Right lung (tissue), 2 donors: ENCODE measurements at regions not wholly inside any gene's neighbourhood (a gene's known extent, or its start where the extent isn't known, plus 50 kb on each side); places are given as distances from the start of the nearest gene placed in this dataset.
A peak's percentile ranks its signal among the peaks of the same experiment; 100 is the strongest.

Experiments used
- DNase-seq, 2 donors: peaks; one replicate each; pipeline ENCODE4 v3.0.0-alpha.2; 2013

DNA sequence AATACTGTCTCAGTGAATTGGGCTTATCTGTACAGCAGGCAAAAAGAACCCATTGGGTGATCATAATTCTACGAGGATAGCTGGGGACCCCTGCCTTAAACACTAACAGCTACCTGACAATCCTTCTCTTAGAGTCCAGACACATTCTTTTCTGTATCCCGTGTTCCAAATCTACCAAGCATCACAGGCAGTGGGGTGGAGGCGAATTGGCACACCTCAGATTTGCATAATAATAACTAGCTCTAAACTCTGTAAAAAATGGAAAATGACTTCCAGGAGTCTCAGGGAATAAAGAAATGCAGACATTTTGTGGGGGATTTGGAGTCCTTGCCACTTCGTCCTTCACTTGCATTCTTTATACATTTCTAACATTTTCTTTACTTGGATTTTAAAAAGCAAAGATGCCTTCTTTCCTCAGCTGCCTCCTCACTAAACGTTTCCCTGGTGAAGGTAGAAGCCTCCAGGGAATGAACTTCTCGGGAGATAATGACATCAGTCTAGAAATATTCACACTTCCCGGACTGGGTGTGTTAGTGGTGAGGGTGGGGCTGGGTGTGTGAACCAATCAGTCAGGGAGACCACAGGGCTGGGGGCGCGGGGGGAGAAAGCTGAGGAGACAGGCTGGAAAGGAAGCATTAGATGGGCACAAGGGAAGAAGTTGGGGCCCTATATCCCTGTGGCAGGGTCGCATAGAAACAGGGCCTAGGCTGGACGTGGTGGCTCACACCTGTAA, 59.1 kb upstream of the BOD1L2 start:
- DNase-seq = no peak

DNA sequence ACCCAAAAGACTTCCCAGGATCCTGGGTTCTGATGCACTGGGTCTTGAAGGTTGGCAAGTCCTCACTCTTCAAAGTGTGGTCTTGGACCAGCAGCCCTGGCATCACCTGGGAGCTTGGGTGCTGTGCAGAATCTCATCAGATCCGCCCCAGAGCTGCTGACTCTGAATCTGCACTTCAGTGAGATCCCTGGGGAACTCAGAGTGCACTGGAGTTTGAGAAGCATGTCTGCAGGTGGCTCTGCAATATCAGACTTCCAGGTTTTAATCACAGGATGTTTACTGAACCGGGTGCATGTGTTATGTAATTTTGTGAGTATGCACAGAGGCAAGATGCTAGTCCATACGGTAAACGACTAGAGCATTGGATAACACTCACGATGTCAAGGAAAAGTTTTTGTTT, 58.0 kb upstream of the BOD1L2 start:
- no peak for DNase-seq

- no peak for DNase-seq
Measured at GRCh38 chr18:57089702-57090101, 57.2 kb upstream of the BOD1L2 start.

DNA sequence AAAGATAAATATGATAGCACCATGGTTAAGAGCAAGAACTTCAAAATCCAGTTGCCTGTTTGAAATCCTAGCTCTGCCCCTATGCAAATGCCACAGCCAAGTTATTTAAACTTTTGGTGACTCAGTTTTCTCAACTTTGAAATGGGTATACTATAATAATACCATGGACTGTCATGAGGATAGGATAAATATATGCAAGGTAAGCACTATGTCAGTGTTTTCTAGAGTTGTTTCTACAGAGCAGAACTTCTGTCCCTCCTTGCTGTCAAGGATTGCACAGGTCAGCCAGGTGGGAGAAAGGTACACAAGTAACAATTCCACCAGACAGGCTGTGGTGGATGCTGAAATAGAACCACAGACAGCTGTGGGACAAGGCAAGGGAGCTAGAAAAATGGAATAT, 55.7 kb upstream of the BOD1L2 start:
- no peak for DNase-seq

GRCh38 chr18:57094175-57094574, 52.7 kb upstream of the BOD1L2 start:
- DNase-seq = peak; percentile 67 to 77

- DNase-seq = no peak
Measured at GRCh38 chr18:57095884-57096283, 51.0 kb upstream of the BOD1L2 start.
